Right forelimb (tissue), 1 donor: ENCODE measurements at regions not wholly inside any gene's neighbourhood (a gene's known extent, or its start where the extent isn't known, plus 50 kb on each side); places are given as distances from the start of the nearest gene placed in this dataset.

Source experiments
- DNase-seq: peaks from one replicate; pipeline ENCODE4 v3.0.0-alpha.2; 2018

- no peak for DNase-seq
These were observed 155.4 kb upstream of the FOXF1 start for GRCh38 chr16:86354641-86355513.

- DNase-seq: no peak
These were observed 154.8 kb upstream of the FOXF1 start for GRCh38 chr16:86355531-86355930.

- no peak for DNase-seq
These were observed 154.4 kb upstream of the FOXF1 start for GRCh38 chr16:86355951-86356350.

GRCh38 chr16:86356804-86357203, 153.5 kb upstream of the FOXF1 start:
- DNase-seq: no peak

GRCh38 chr16:86357303-86357702, 153.0 kb upstream of the FOXF1 start:
- no peak for DNase-seq

GRCh38 chr16:86357950-86358349, 152.4 kb upstream of the FOXF1 start:
- no peak for DNase-seq

GRCh38 chr16:86359571-86359970, 150.8 kb upstream of the FOXF1 start:
- DNase-seq: no peak

GRCh38 chr16:86362155-86362849, 148.0 kb upstream of the FOXF1 start:
- DNase-seq: no peak

GRCh38 chr16:86363057-86363490, 147.3 kb upstream of the FOXF1 start:
- no peak for DNase-seq

GRCh38 chr16:86363836-86364618, 146.3 kb upstream of the FOXF1 start:
- DNase-seq: no peak

- no peak for DNase-seq
These were observed 145.5 kb upstream of the FOXF1 start for GRCh38 chr16:86364653-86365380.

- DNase-seq: no peak
These were observed 144.6 kb upstream of the FOXF1 start for GRCh38 chr16:86365513-86366273.

GRCh38 chr16:86366481-86366880, 143.8 kb upstream of the FOXF1 start:
- DNase-seq: no peak

- DNase-seq: no peak
These were observed 142.8 kb upstream of the FOXF1 start for GRCh38 chr16:86367291-86368072.

GRCh38 chr16:86368261-86368660, 142.1 kb upstream of the FOXF1 start:
- no peak for DNase-seq

GRCh38 chr16:86370062-86370461, 140.3 kb upstream of the FOXF1 start:
- DNase-seq: no peak

GRCh38 chr16:86371083-86371803, 139.1 kb upstream of the FOXF1 start:
- no peak for DNase-seq

GRCh38 chr16:86372193-86372592, 138.1 kb upstream of the FOXF1 start:
- no peak for DNase-seq

- DNase-seq: no peak
These were observed 136.9 kb upstream of the FOXF1 start for GRCh38 chr16:86373276-86373901.

- no peak for DNase-seq
These were observed 135.7 kb upstream of the FOXF1 start for GRCh38 chr16:86374603-86375130.
